Adrenal gland (tissue), 2 donors: ENCODE measurements at regions not wholly inside any gene's neighbourhood (a gene's known extent, or its start where the extent isn't known, plus 50 kb on each side); places are given as distances from the start of the nearest gene placed in this dataset.

Experiments used
- small RNA-seq, 2 donors: library from RNA; depleted of rRNA; stranded (forward); fragments of <200 nt; gene quantifications; one replicate each; pipeline ENCODE3, GENCODE V24; 2016

Small RNA genes lying in the stretch of these regions (small RNA-seq; reads per million reads assigned to genes)
- 0 reads per million in 2 donors for gene RNU6-1319P
